ENCODE measurements at regions not wholly inside any gene's neighbourhood (a gene's known extent, or its start where the extent isn't known, plus 50 kb on each side); places are given as distances from the start of the nearest gene placed in this dataset.
"Not testable (repeated sequence)": the region's sequence is repeated elsewhere in the genome, so short reads cannot be mapped to it uniquely, and the experiment has no call there.

- not testable (repeated sequence) for DNase-seq
Observed at GRCh38 chr2:242080575-242081214, 211.2 kb downstream of the RTP5 start.

GRCh38 chr2:242084034-242084433, 214.5 kb downstream of the RTP5 start:
- not testable (repeated sequence) for DNase-seq

GRCh38 chr2:242085024-242085674, 215.6 kb downstream of the RTP5 start:
- DNase-seq = not testable (repeated sequence)

GRCh38 chr2:242085941-242086621, 216.6 kb downstream of the RTP5 start:
- no peak for DNase-seq

- DNase-seq = not testable (repeated sequence)
Observed at GRCh38 chr2:242088044-242088443, 218.5 kb downstream of the RTP5 start.

GRCh38 chr2:242088471-242089212, 219.1 kb downstream of the RTP5 start:
- DNase-seq = peak; percentile 92

GRCh38 chr2:242089213-242089549, 219.7 kb downstream of the RTP5 start:
- DNase-seq = not testable (repeated sequence)

GRCh38 chr2:242097278-242097677, 227.7 kb downstream of the RTP5 start:
- not testable (repeated sequence) for DNase-seq

GRCh38 chr2:242098034-242098433, 228.5 kb downstream of the RTP5 start:
- DNase-seq = no peak

- no peak for DNase-seq
Observed at GRCh38 chr2:242098445-242099128, 229.1 kb downstream of the RTP5 start.

GRCh38 chr2:242103093-242103492, 233.6 kb downstream of the RTP5 start:
- not testable (repeated sequence) for DNase-seq

GRCh38 chr2:242104202-242104956, 234.8 kb downstream of the RTP5 start:
- DNase-seq = not testable (repeated sequence)

- DNase-seq = not testable (repeated sequence)
Observed at GRCh38 chr2:242107065-242107464, 237.5 kb downstream of the RTP5 start.

- not testable (repeated sequence) for DNase-seq
Observed at GRCh38 chr2:242108797-242109500, 239.4 kb downstream of the RTP5 start.

- not testable (repeated sequence) for DNase-seq
Observed at GRCh38 chr2:242109819-242110218, 240.3 kb downstream of the RTP5 start.

- not testable (repeated sequence) for DNase-seq
Observed at GRCh38 chr2:242111954-242112353, 242.4 kb downstream of the RTP5 start.

GRCh38 chr2:242113492-242113891, 244.0 kb downstream of the RTP5 start:
- DNase-seq = not testable (repeated sequence)

GRCh38 chr2:242116676-242117075, 247.1 kb downstream of the RTP5 start:
- DNase-seq = not testable (repeated sequence)

GRCh38 chr2:242117305-242117704, 247.8 kb downstream of the RTP5 start:
- DNase-seq = not testable (repeated sequence)

- DNase-seq = not testable (repeated sequence)
Observed at GRCh38 chr2:242119682-242120081, 250.2 kb downstream of the RTP5 start.

GRCh38 chr2:242130682-242131081, 261.2 kb downstream of the RTP5 start:
- DNase-seq = not testable (repeated sequence)

All from stimulated activated CD4-positive, alpha-beta T cell treated with anti-CD3 and anti-CD28 coated beads, Interleukin-4, amount 100 ng/mL, for 4 hours (primary cell).